GM19463 (cell line): ENCODE measurements at regions not wholly inside any gene's neighbourhood (a gene's known extent, or its start where the extent isn't known, plus 50 kb on each side); places are given as distances from the start of the nearest gene placed in this dataset.

Experiments
- ATAC-seq: cut with Tn5 transposase; IDR thresholded peaks from one replicate; pipeline ENCODE4 v1.9.1; 2021; ENCODE audit warnings: mild to moderate bottlenecking, moderate library complexity; ENCODE audit not compliant: unreplicated experiment

DNA sequence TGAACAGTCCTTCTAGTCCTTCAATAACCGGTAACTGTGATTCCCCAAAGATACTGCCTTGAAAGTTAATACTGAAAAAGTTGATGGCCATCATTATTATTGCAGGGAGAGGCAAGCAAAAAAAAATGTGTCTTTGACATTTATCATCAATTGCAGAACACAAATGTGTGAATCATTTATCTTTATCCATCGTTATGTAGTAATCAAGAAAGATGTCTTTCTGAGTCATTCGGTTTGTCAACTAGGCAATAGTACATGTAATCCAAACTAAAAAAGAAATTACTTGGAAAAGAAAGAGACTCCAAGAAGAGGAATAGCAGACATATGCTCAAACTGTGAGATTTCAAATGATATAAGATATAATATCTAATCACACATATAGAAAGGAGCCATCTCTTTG, 473.0 kb downstream of the CETN3 start:
- ATAC-seq = no peak

- ATAC-seq = no peak
Observed at GRCh38 chr5:89934069-89934468, 475.5 kb downstream of the CETN3 start.

- no peak for ATAC-seq
Observed at GRCh38 chr5:89932771-89933181, 476.8 kb downstream of the CETN3 start.

DNA sequence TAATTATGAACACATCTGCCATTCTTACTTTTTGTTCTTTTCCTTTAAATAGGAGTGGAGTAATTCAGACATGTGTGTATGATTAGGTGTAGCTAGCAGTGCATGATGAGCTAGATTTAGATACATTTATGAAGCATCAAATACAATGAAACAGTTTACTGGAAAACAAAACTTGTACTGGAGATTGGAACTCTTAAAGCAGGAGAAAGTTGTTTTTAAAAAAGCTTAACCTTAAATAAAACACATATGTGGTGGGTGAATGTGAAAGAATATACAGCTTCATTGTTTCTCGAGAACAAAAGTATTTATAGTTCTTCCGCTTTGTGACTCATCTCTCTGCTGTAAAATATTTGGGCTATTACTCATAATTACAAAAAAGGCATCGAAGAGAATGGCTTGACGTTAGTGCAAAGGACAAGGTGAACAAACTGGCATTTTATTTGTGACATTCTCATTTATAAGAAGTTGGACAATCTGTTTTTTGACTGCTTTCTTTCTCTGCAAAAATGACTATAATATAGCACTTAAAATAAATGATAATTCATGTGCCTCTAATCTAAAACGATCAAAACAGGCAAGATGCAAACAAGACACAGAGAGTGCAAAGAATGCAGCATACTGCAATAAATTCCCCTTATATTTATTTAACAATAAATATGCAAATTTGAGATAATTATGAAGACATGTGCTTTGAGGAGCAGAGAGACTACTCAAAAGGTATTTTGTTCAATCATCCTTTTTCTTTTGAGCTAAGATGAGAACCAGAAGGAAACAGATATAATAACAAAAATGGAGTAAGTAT, 478.8 kb downstream of the CETN3 start:
- peak; percentile 55 for ATAC-seq

DNA sequence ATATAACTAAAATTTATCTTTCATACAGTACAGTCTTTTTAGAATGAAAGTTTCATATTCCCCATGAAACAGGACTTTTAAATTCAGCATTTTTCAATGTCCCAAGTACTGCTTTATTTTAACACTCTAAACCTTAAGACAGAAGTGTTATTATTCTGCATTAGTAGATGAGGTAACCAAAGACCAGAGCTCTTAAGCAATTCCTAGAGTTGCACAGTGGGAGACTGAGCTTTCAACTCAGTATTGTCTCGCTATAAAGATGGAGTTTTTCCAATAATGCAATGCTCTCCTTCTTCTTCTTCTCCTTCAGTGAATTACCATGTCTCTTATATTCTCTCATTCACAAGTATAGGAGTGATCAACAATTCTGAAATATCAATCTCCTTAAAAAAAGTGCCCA, 479.7 kb downstream of the CETN3 start:
- ATAC-seq = no peak

- no peak for ATAC-seq
Observed at GRCh38 chr5:89929173-89929572, 480.4 kb downstream of the CETN3 start.

GRCh38 chr5:89922161-89922560, 487.4 kb downstream of the CETN3 start:
- ATAC-seq = no peak

GRCh38 chr5:89917112-89917511, 492.4 kb downstream of the CETN3 start:
- ATAC-seq = no peak

GRCh38 chr5:89916131-89916530, 493.4 kb downstream of the CETN3 start:
- ATAC-seq = no peak

- ATAC-seq = no peak
Observed at GRCh38 chr5:89908876-89909275, 500.7 kb downstream of the CETN3 start.

DNA sequence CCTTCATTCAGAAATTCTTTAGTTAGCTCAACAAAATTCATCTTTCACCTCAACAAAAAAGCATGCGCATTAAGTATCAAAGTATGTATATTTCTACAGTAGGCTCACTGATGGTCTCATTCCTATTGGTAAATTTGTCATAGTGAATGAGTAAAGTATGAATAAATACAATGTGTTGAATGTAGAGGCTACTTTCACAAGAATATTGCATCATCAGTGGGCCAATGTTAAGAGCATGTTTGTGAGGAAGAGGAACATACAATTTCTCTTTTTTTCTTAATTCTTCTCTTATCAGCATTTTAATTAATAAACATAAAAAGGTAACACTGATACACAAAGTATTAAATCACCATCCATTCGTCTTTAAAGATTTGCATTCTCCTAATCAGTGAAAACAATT, 505.1 kb downstream of the CETN3 start:
- no peak for ATAC-seq

DNA sequence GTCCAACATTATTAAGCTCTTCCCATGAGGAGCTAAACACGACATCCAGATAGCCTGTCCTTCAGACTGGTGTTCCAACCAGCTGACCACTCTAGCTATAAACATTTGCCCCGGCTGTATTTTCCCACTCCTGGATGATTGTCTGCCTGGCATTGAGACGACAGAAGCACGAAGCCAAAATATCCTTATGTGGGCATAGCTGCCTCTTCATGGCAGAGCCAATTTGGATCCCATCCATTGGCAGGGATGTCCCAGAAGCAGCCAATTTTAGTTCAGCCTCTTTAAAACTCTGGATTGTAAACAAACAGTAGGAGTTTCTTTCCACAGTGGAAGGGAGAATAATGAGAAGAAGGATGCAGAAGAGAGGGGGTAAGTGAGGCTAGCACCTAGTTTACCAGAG, 507.6 kb downstream of the CETN3 start:
- no peak for ATAC-seq

- ATAC-seq = no peak
Observed at GRCh38 chr5:89901346-89901745, 508.2 kb downstream of the CETN3 start.

- ATAC-seq = no peak
Observed at GRCh38 chr5:89900346-89900745, 509.2 kb downstream of the CETN3 start.

DNA sequence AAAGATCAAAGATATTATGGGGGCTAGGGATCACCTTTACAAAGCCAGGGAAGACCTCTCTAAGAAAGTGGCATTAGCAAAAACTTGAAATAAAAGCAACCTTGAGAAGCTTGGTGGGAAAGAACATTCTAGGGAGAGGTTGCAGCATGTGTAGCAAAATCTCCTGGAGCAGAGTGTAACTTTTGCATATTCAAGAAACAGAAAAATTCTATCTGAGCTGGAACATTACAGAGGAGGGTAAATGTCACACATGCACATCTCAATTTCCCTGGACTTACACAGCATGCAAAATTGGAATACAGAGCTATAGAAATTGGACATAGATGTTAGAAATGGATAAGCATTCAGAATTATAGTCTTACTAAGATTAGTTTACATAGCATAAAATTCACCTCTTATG, 510.0 kb downstream of the CETN3 start:
- no peak for ATAC-seq

DNA sequence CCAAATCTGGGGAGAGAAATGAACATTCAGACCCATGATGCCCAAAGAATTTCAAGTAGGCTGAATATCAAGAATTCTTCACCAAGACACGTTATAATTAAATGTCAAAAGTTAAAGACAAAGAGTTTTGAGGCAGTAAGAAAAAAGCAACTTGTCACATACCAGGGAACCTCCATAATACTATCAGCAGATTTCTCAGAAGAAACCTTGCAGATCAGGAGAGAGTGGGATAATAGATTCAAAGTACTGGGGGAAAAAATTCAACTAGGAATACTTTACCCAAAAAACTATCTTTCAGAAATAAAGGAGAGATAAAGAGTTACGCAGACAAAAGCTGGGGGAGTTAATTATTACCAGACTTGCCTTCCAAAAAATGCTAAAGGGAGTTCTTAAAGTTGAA, 516.0 kb downstream of the CETN3 start:
- ATAC-seq = no peak

DNA sequence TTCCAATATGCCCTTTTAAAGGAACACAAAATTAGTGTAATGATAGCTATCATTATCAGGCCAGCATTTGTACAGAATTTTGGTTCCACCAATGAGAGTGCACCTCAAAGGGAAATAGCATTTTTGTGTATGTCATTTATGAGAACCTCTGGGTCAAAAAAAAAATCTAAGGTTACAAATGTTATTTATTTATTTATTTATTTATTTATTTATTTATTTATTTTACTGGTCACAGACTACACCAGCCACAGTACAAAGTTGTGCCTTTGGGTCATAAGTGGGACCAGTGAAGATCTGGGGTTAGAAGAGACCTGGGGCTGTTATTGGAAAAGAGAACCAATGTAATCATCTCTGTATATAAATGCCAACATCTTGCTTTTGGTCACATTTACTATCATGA, 523.9 kb downstream of the CETN3 start:
- ATAC-seq = no peak

- no peak for ATAC-seq
Observed at GRCh38 chr5:89883967-89884366, 525.6 kb downstream of the CETN3 start.

- ATAC-seq = no peak
Observed at GRCh38 chr5:89878140-89879132, 531.1 kb downstream of the CETN3 start.

- ATAC-seq = no peak
Observed at GRCh38 chr5:89871906-89872305, 537.6 kb downstream of the CETN3 start.

GRCh38 chr5:89869346-89869745, 540.2 kb downstream of the CETN3 start:
- ATAC-seq = no peak

GRCh38 chr5:89866410-89866809, 543.1 kb downstream of the CETN3 start:
- no peak for ATAC-seq
